Transverse colon (tissue), 4 donors: ENCODE measurements at regions not wholly inside any gene's neighbourhood (a gene's known extent, or its start where the extent isn't known, plus 50 kb on each side); places are given as distances from the start of the nearest gene placed in this dataset.

Experiments used
- DNase-seq: peaks from one replicate; pipeline ENCODE4 v3.0.0-alpha.2; 2019
- H3K27ac ChIP-seq, 4 donors: fragments of 200-600 bp; sonication (generic); 2 replicates each; pipeline ENCODE4 v1.5.1; 2016 to 2018; ENCODE audit warnings: inconsistent platforms in 4 of 4
- H3K27me3 ChIP-seq: fragments of 200-600 bp; sonication (generic); 2 replicates; pipeline ENCODE4 v1.5.1; 2017; ENCODE audit warnings: inconsistent platforms
- H3K36me3 ChIP-seq, 4 donors: fragments of 200-600 bp; sonication (generic); 2 replicates each; pipeline ENCODE4 v1.5.1; 2017 to 2019; ENCODE audit warnings: inconsistent platforms in 4 of 4
- H3K4me1 ChIP-seq, 4 donors: fragments of 200-600 bp; sonication (generic); 2 replicates each; pipeline ENCODE4 v1.5.1; 2017 to 2020; ENCODE audit warnings: inconsistent platforms in 4 of 4
- H3K4me3 ChIP-seq, 4 donors: fragments of 200-600 bp; sonication (generic); 1 replicate in 1 of 4; 2 replicates in 3 of 4; pipeline versions ENCODE4 v1.5.1 to v1.6.1; 2017 to 2019; ENCODE audit warnings: inconsistent platforms in 4 of 4
- H3K9me3 ChIP-seq, 2 donors: fragments of 200-600 bp; sonication (generic); 2 replicates each; pipeline ENCODE4 v1.5.1; 2017 to 2019; ENCODE audit warnings: inconsistent platforms in 2 of 2
- EP300 ChIP-seq: sonication (generic); formaldehyde crosslinking; IDR thresholded peaks from one replicate; pipeline ENCODE4 v1.6.1; 2017; ENCODE audit warnings: antibody characterized with exemption, low read depth
- POLR2A ChIP-seq: fragments of 450-650 bp; IDR thresholded peaks from one replicate; pipeline ENCODE4 v1.6.1; 2016; ENCODE audit warnings: antibody characterized with exemption, mild to moderate bottlenecking, moderate library complexity
- POLR2AphosphoS5 ChIP-seq, 3 donors: sonication (generic); formaldehyde crosslinking; IDR thresholded peaks; one replicate each; pipeline ENCODE4 v1.6.1; 2016; ENCODE audit warnings: antibody characterized with exemption in 3 of 3
- WGBS, 2 donors: methylation state at CpG; one replicate each; pipeline ENCODE4 v1.1.5; 2018; ENCODE audit warnings: low coverage in 1 of 2; 5-methylcytosine and 5-hydroxymethylcytosine counted together
- in situ Hi-C, 4 donors: fragments of 200-750 bp; cut with MboI; loops; one replicate each; pipeline versions ENCODE4 v1.15.0 to v1.15.1; 2017; ENCODE audit warnings: low sequenced_read_pairs in 3 of 4, low pct_ligation_motif_present in 1 of 4, low pct_unique_long_range_greater_than_20kb in 1 of 4
- intact Hi-C: fragments of 100-400 bp; cut with DNase I; formaldehyde crosslinking; loops from one replicate; pipeline ENCODE4 v1.15.1; 2023; ENCODE audit warnings: low total_unique reads
- TF ChIP-seq, protein P1 (sequence below), 5 experiments: fragments of 200-600 bp in 3 of 5; fragments of 450-650 bp in 2 of 5; sonication (generic) in 3 of 5; IDR thresholded peaks; 1 replicate in 2 of 5; 2 replicates in 3 of 5; pipeline ENCODE4 v1.5.1; 2016 to 2017; ENCODE audit warnings: antibody characterized with exemption in 5 of 5, inconsistent platforms in 3 of 5, mild to moderate bottlenecking in 2 of 5, moderate library complexity in 1 of 5

DNA sequence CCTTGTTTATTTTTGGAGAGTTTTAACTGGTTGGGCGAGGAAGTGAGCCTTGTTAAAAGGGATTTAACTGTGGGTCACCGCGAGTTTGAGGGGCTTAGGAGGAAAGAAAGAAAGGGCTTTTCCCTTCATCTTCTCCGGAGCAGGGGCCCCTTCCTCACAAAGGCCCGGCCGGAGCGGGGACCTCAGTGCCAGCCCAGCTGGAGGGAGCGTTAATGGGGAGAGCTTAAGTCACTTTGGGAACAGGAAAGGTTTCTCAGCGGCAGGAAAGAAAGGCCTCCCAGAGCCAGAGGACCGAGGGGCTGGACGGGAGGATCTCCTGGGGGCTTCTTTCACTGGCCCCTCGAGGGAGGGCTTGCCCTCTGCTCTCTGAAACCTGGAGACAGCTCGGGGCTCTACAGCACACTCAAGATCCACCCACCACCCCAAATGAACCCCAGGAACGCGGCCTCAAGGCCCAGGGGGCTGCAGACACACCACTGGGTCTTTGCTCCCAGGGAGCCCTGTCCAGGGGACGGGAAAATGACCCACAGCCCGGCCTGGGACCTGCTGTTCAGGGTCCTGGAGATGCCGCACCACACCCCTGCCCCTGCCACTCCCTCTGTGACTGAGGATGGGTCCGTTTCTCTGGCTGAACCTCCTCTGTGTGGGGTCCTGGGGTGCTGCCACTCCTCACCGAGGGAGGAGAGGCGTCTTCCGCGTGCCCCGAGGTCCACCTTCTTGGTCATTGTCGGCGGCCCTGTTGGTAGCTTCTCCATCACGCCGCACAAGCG is 128.3 kb downstream of the URI1 start:
- Histone ChIP-seq H3K4me3 (no peak overlapping the region), H3K27me3 (no peaks in the 10 kb centered on the region), H3K9me3 (no peaks in the 10 kb centered on the region), H3K36me3 (no peaks in the 10 kb centered on the region), H3K27ac (no peak overlapping the region), H3K4me1 (no peaks in the 10 kb centered on the region)
- in situ Hi-C loops (no loop called here), intact Hi-C loops (no loop called here)
- peak; percentile 4 for DNase-seq
- 64% methylated on average over 29 of the region's 29 CpGs; no CpG with 5 or more reads in 1 of the 2 donors for WGBS, 2 donors
- TF ChIP-seq POLR2A (no peak), EP300 (no peak), POLR2AphosphoS5 (IDR thresholded peaks at IDR 0.05) (no peak)
- TF ChIP-seq, protein P1, sequence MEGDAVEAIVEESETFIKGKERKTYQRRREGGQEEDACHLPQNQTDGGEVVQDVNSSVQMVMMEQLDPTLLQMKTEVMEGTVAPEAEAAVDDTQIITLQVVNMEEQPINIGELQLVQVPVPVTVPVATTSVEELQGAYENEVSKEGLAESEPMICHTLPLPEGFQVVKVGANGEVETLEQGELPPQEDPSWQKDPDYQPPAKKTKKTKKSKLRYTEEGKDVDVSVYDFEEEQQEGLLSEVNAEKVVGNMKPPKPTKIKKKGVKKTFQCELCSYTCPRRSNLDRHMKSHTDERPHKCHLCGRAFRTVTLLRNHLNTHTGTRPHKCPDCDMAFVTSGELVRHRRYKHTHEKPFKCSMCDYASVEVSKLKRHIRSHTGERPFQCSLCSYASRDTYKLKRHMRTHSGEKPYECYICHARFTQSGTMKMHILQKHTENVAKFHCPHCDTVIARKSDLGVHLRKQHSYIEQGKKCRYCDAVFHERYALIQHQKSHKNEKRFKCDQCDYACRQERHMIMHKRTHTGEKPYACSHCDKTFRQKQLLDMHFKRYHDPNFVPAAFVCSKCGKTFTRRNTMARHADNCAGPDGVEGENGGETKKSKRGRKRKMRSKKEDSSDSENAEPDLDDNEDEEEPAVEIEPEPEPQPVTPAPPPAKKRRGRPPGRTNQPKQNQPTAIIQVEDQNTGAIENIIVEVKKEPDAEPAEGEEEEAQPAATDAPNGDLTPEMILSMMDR (IDR thresholded peaks at IDR 0.05) = no peak

DNA sequence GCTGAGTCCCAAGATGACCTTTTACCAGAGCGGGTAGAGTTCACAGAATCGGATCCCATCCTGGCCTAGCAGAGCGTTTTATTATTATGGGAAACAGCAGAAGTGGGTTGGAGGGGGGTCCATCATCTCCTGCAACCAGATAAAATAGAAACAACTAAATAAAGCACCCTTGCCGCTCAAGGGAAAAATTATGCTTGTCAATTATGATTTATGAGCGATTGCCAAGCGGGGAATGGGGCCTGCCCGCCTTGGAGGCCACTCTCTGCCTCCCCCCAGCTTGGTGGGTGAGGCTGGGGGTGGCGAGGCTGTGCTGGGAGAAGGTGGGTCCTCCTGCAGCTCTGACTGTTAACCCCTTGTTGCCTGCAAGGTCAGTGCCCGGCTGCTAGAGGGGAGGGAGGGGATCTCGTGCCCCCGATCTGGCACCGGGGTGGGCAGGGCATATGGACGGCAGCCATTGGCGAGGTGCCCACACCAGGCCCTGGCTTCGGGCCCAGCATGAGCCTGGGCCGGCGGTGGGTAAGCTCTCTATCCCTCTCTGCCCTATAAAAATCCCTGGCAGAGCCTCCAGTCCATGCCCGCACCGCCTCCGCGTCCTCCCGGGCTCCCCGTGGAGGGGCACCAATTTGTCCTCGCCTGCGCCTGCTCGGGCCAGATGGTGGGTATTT is 129.1 kb downstream of the URI1 start:
- in situ Hi-C loops = no loop called here
- Histone ChIP-seq H3K9me3 (no peaks in the 10 kb centered on the region), H3K36me3 (no peaks in the 10 kb centered on the region), H3K4me1 (no peaks in the 10 kb centered on the region), H3K27ac (no peak overlapping the region), H3K4me3 (no peak overlapping the region), H3K27me3 (no peaks in the 10 kb centered on the region)
- no peak for TF ChIP-seq EP300
- TF ChIP-seq POLR2AphosphoS5 (IDR thresholded peaks at IDR 0.05) = no peak
- no peak for TF ChIP-seq POLR2A
- TF ChIP-seq, protein P1 (IDR thresholded peaks at IDR 0.05) = no peak
- intact Hi-C loops = no loop called here
- WGBS, 2 donors = 51 to 60% methylated on average over 4 to 25 of the region's 26 CpGs
- DNase-seq = peak; percentile 4

DNA sequence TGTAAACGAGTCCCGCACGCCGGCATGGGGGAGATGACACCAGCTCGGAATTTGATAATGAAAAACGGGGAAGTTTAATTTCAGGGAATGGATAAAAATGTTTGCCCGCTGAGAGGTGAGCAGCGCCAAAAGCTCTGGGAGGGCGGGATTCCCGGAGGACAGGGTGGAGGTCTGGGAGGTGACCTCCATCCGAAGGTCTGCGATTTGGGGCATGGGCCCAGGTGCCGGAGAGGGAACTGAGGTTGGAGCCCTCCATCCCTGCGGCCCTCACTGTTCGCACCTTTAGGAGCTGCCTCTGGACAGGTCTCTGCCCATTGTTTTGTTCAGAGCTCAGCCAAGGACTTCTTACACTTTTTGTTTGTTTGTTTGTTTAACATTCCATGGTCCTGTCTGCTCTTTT is 129.8 kb downstream of the URI1 start:
- H3K27me3 ChIP-seq = no peaks in the 10 kb centered on the region
- no peak for TF ChIP-seq EP300
- in situ Hi-C loops = no loop called here
- H3K27ac ChIP-seq = no peak overlapping the region
- no peaks in the 10 kb centered on the region for H3K9me3 ChIP-seq
- no peaks in the 10 kb centered on the region for H3K4me1 ChIP-seq
- DNase-seq = peak; percentile 0
- intact Hi-C loops = no loop called here
- no peaks in the 10 kb centered on the region for H3K36me3 ChIP-seq
- H3K4me3 ChIP-seq = no peak overlapping the region
- 82 to 92% methylated on average over 13 to 15 of the region's 15 CpGs for WGBS, 2 donors

DNA sequence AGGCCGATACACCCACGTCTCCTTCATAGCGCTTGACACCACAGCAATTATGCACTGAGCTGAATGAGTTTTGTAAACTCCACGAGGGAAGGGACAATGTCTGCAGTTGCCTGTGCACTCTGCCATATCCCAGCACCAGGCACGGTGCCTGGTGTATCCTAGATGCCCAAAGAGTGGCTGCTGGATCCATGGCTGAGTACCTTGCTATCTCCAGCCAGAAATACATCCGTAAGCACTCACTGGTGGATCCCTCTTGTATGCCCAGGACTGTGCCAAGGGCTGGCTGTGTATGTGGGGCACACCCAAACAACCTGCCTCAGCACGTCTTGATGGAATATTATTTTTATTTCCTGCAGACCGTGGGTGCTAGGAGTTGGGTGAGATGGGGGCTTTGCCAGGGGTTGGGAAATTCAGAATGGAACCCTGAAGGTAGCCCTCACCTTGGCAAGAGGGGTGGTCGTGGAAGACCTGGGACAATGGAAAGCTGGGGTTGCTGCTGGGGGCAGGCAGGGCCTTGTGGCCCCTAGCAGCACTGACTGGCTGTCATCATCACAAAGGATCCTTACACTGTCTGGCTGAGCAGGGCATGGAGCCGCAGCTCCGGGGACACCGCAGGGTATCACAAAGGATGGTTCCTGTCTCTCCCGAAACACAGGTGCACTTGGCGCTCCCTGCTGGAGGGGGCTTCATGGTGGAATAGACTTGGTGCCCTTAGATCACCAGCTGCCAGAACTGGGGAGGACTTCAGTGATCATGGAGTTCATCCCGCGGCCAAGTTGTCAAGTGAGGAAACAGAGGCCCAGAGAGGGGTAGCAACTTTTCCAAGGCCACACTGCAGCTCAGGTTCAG is 131.3 kb downstream of the URI1 start:
- DNase-seq = peak; percentile 2
- no peak overlapping the region for H3K4me3 ChIP-seq
- in situ Hi-C loops = no loop called here
- WGBS, 2 donors = 82% methylated on average over 16 of the region's 16 CpGs; no CpG with 5 or more reads in 1 of the 2 donors
- no peaks in the 10 kb centered on the region for H3K4me1 ChIP-seq
- TF ChIP-seq POLR2AphosphoS5 (IDR thresholded peaks at IDR 0.05) (no peak), EP300 (no peak), POLR2A (no peak)
- TF ChIP-seq, protein P1 (IDR thresholded peaks at IDR 0.05) = no peak
- H3K27me3 ChIP-seq = no peaks in the 10 kb centered on the region
- H3K9me3 ChIP-seq = no peaks in the 10 kb centered on the region
- H3K27ac ChIP-seq = no peak overlapping the region
- intact Hi-C loops = no loop called here
- no peaks in the 10 kb centered on the region for H3K36me3 ChIP-seq
